Keratinocyte (primary cell): ENCODE measurements at regions not wholly inside any gene's neighbourhood (a gene's known extent, or its start where the extent isn't known, plus 50 kb on each side); places are given as distances from the start of the nearest gene placed in this dataset.
A peak's percentile ranks its signal among the peaks of the same experiment; 100 is the strongest.
"Not testable (repeated sequence)": the region's sequence is repeated elsewhere in the genome, so short reads cannot be mapped to it uniquely, and the experiment has no call there.

Experiments used
- DNase-seq: peaks from one replicate; pipeline ENCODE4 v3.0.0-alpha.2; 2011; ENCODE audit warnings: low read depth, missing footprints, low spot score
- FAIRE-seq: peaks from 2 replicates; lab custom pipeline; 2011; peaks lifted over from hg19 to GRCh38; lab: Jason Lieb, UNC
- H2AFZ ChIP-seq: 2 replicates; pipeline ENCODE4 v1.6.0; 2012; ENCODE audit warnings: low read length, control low read depth, inconsistent platforms; ENCODE audit not compliant: control insufficient read depth
- H3K27ac ChIP-seq: 2 replicates; pipeline ENCODE4 v1.5.1; 2011; ENCODE audit warnings: low read length; ENCODE audit not compliant: control insufficient read depth, insufficient read depth
- H3K27me3 ChIP-seq: 3 replicates; pipeline ENCODE4 v1.6.0; 2011; ENCODE audit warnings: low read length; ENCODE audit not compliant: control insufficient read depth, insufficient read depth; ENCODE audit errors: extremely low read depth
- H3K36me3 ChIP-seq, 2 experiments: 2 replicates in 1 of 2; 3 replicates in 1 of 2; pipeline ENCODE4 v1.5.1; 2011; ENCODE audit warnings: low read length in 2 of 2, mild to moderate bottlenecking in 1 of 2; ENCODE audit not compliant: control insufficient read depth in 2 of 2, insufficient read depth in 2 of 2; ENCODE audit errors: extremely low read depth in 1 of 2
- H3K4me1 ChIP-seq: 3 replicates; pipeline ENCODE4 v1.5.1; 2011; ENCODE audit warnings: low read length; ENCODE audit not compliant: control insufficient read depth, insufficient read depth; ENCODE audit errors: extremely low read depth
- H3K4me2 ChIP-seq: 3 replicates; pipeline ENCODE4 v1.6.0; 2011; ENCODE audit warnings: low read depth, low read length; ENCODE audit not compliant: control insufficient read depth, insufficient read depth; ENCODE audit errors: extremely low read depth
- H3K4me3 ChIP-seq, 3 experiments: fragments of 200-600 bp in 1 of 3; sonication (generic) in 1 of 3; 2 replicates in 2 of 3; 3 replicates in 1 of 3; pipeline ENCODE4 v1.5.1; 2011 to 2016; ENCODE audit warnings: low read length in 3 of 3, mild to moderate bottlenecking in 3 of 3, control low read depth in 2 of 3, inconsistent platforms in 1 of 3, low read depth in 1 of 3, mixed read lengths in 1 of 3, mixed run types in 1 of 3, moderate library complexity in 1 of 3; ENCODE audit not compliant: control insufficient read depth in 2 of 3, insufficient read depth in 2 of 3; ENCODE audit errors: extremely low read depth in 1 of 3
- H3K79me2 ChIP-seq: 2 replicates; pipeline ENCODE4 v1.6.0; 2012; ENCODE audit warnings: low read length; ENCODE audit not compliant: control insufficient read depth, insufficient read depth
- H3K9ac ChIP-seq: 3 replicates; pipeline ENCODE4 v1.6.0; 2011; ENCODE audit warnings: low read length; ENCODE audit not compliant: control insufficient read depth, insufficient read depth; ENCODE audit errors: extremely low read depth
- H3K9me1 ChIP-seq: 3 replicates; pipeline ENCODE4 v1.6.0; 2011; ENCODE audit warnings: low read length; ENCODE audit not compliant: control insufficient read depth, insufficient read depth; ENCODE audit errors: extremely low read depth
- H3K9me3 ChIP-seq: 2 replicates; pipeline ENCODE4 v1.5.1; 2012; ENCODE audit warnings: low read depth, low read length; ENCODE audit not compliant: control insufficient read depth
- H4K20me1 ChIP-seq: 3 replicates; pipeline ENCODE4 v1.6.0; 2011; ENCODE audit warnings: low read length; ENCODE audit not compliant: control insufficient read depth, insufficient read depth; ENCODE audit errors: extremely low read depth
- dilution Hi-C: fragments of 300-500 bp; cut with MboI; formaldehyde crosslinking; loops from one replicate; pipeline ENCODE4 v1.7.0; 2020; ENCODE audit warnings: low sequenced_read_pairs; ENCODE audit not compliant: extremely low pct_ligation_motif_present

GRCh38 chr7:76867364-76867889 lies 164.7 kb downstream of the SPDYE17 start:
- H3K9ac ChIP-seq, H3K79me2 ChIP-seq, H4K20me1 ChIP-seq, H3K27ac ChIP-seq, H2AFZ ChIP-seq, H3K9me1 ChIP-seq, FAIRE-seq, H3K4me2 ChIP-seq, H3K4me3 ChIP-seq, DNase-seq, H3K4me1 ChIP-seq, H3K36me3 ChIP-seq, H3K9me3 ChIP-seq, dilution Hi-C loops, H3K27me3 ChIP-seq: not testable (repeated sequence)

GRCh38 chr7:76863150-76863773 lies 168.9 kb downstream of the SPDYE17 start:
- peak; percentile 77 for FAIRE-seq
- H3K9me3 ChIP-seq, H2AFZ ChIP-seq, DNase-seq, H3K9ac ChIP-seq, H3K4me2 ChIP-seq, H3K36me3 ChIP-seq, H3K4me1 ChIP-seq, H3K9me1 ChIP-seq, H3K4me3 ChIP-seq, H3K27me3 ChIP-seq, H4K20me1 ChIP-seq, H3K27ac ChIP-seq, H3K79me2 ChIP-seq, dilution Hi-C loops: not testable (repeated sequence)

GRCh38 chr7:76862241-76862640 lies 169.9 kb downstream of the SPDYE17 start:
- H4K20me1 ChIP-seq, H2AFZ ChIP-seq, DNase-seq, H3K36me3 ChIP-seq, H3K4me1 ChIP-seq, H3K79me2 ChIP-seq, H3K4me3 ChIP-seq, H3K9me1 ChIP-seq, H3K27ac ChIP-seq, H3K9me3 ChIP-seq, H3K4me2 ChIP-seq, H3K9ac ChIP-seq, H3K27me3 ChIP-seq, dilution Hi-C loops, FAIRE-seq: not testable (repeated sequence)

GRCh38 chr7:76859933-76860332 lies 172.2 kb downstream of the SPDYE17 start:
- H3K27ac ChIP-seq, H3K9ac ChIP-seq, H3K4me1 ChIP-seq, H3K9me3 ChIP-seq, FAIRE-seq, DNase-seq, H3K27me3 ChIP-seq, H3K9me1 ChIP-seq, H2AFZ ChIP-seq, H3K79me2 ChIP-seq, H3K4me3 ChIP-seq, H3K36me3 ChIP-seq, dilution Hi-C loops, H4K20me1 ChIP-seq, H3K4me2 ChIP-seq: not testable (repeated sequence)

GRCh38 chr7:76854631-76855030 lies 177.5 kb downstream of the SPDYE17 start:
- H3K4me2 ChIP-seq, H3K27ac ChIP-seq, H3K36me3 ChIP-seq, H2AFZ ChIP-seq, DNase-seq, dilution Hi-C loops, H3K4me1 ChIP-seq, H3K9me3 ChIP-seq, H4K20me1 ChIP-seq, H3K79me2 ChIP-seq, H3K9me1 ChIP-seq, H3K4me3 ChIP-seq, H3K27me3 ChIP-seq, H3K9ac ChIP-seq: not testable (repeated sequence)
- FAIRE-seq: peak; percentile 36
